ENCODE measurements at regions not wholly inside any gene's neighbourhood (a gene's known extent, or its start where the extent isn't known, plus 50 kb on each side); places are given as distances from the start of the nearest gene placed in this dataset.

GRCh38 chr16:20259541-20259940 lies 67.8 kb downstream of the GP2 start:
- Histone ChIP-seq H3K4me3 (ENCODE audit: insufficient read depth, low read depth, low read length) (no peak overlapping the region), H3K4me1 (ENCODE audit: control insufficient read depth, insufficient read depth, low read length) (no peaks in the 10 kb centered on the region), H3K18ac (ENCODE audit: low read depth, low read length) (no peak overlapping the region), H3K9me1 (ENCODE audit: insufficient read depth, low read length) (no peaks in the 10 kb centered on the region), H3K56ac (ENCODE audit: extremely low read depth, insufficient read depth, low read length) (no peak overlapping the region), H2BK120ac (ENCODE audit: low read depth, low read length) (no peak overlapping the region), H3K27ac (ENCODE audit: insufficient read depth, low read length) (no peak overlapping the region), H3K9ac (ENCODE audit: low read depth, low read length) (no peak overlapping the region), H2BK20ac (ENCODE audit: low read depth, low read length) (no peak overlapping the region), H2AFZ (replicated peaks; ENCODE audit: low read length, poor library complexity) (no peak overlapping the region), H4K20me1 (ENCODE audit: insufficient read depth, low read length) (no peaks in the 10 kb centered on the region), H4K5ac (ENCODE audit: low read depth, low read length) (no peak overlapping the region), H3K79me1 (ENCODE audit: low read depth in 1 of 2, low read length in 2 of 2) (no peaks in the 10 kb centered on the region), H4K91ac (ENCODE audit: insufficient read depth, low read depth, low read length) (no peak overlapping the region), H3K14ac (replicated peaks; ENCODE audit: low read depth, low read length) (no peak overlapping the region), H4K8ac (ENCODE audit: low read depth in 2 of 2, low read length in 2 of 2) (no peak overlapping the region), H3K9me3 (ENCODE audit: control insufficient read depth, insufficient read depth, low read length) (peaks cover 23% of the 10 kb centered on the region; the same call in 1 of the 2 replicates), H3K23ac (ENCODE audit: low read depth, low read length) (no peak overlapping the region), H2AK5ac (ENCODE audit: low read depth, low read length) (no peak overlapping the region), H2BK5ac (ENCODE audit: low read depth, low read length, poor library complexity, severe bottlenecking) (no peak overlapping the region), H3K27me3 (ENCODE audit: control insufficient read depth, insufficient read depth, low read length) (no peaks in the 10 kb centered on the region), H3K36me3 (ENCODE audit: control insufficient read depth, insufficient read depth, low read length) (no peaks in the 10 kb centered on the region), H3K4ac (ENCODE audit: low read depth, low read length) (no peak overlapping the region), H2AK9ac (replicated peaks; ENCODE audit: low read depth, low read length, poor library complexity) (no peak overlapping the region), H2BK15ac (ENCODE audit: low read depth, low read length) (no peak overlapping the region), H3K4me2 (ENCODE audit: low read depth, low read length) (no peak overlapping the region)
- dilution Hi-C loops (cut with HindIII; ENCODE audit: low sequenced_read_pairs, unreplicated experiment) (no loop called here), in situ Hi-C loops (cut with MboI; ENCODE audit: low sequenced_read_pairs) (no loop called here), intact Hi-C loops (cut with micrococcal nuclease) (no loop called here)
- ATAC-seq (ENCODE audit: low read depth): no peak
- TF ChIP-seq ELK1 (IDR thresholded peaks at IDR 0.05; ENCODE audit: borderline replicate concordance, low read depth, low read length) (no peak), SMC3 (IDR thresholded peaks at IDR 0.05; ENCODE audit: low read depth, low read length) (no peak), BHLHE40 (IDR thresholded peaks at IDR 0.05; ENCODE audit: low read depth, low read length) (no peak), MXI1 (IDR thresholded peaks at IDR 0.05; ENCODE audit: borderline replicate concordance, low read depth, low read length) (no peak), MAZ (IDR thresholded peaks at IDR 0.05; ENCODE audit: borderline replicate concordance, low read depth, low read length) (no peak), USF2 (IDR thresholded peaks at IDR 0.05; ENCODE audit: low read depth, low read length) (no peak), RCOR1 (IDR thresholded peaks at IDR 0.05; ENCODE audit: insufficient replicate concordance, low read length) (no peak), MAFK (IDR thresholded peaks at IDR 0.05; ENCODE audit: low read depth, low read length) (no peak), CHD1 (IDR thresholded peaks at IDR 0.05; ENCODE audit: low read depth, low read length) (no peak), POLR2A (IDR thresholded peaks at IDR 0.05; ENCODE audit: low read depth, low read length) (no peak), RFX5 (IDR thresholded peaks at IDR 0.05; ENCODE audit: low read depth, low read length) (no peak), NFE2L2 (IDR thresholded peaks at IDR 0.05; ENCODE audit: low read depth, low read length) (no peak), RAD21 (IDR thresholded peaks at IDR 0.05; ENCODE audit: low read length) (no peak)
- BruUV-seq (replicated peaks): no TSS peak
- DNase-seq: no peak
- CTCF ChIA-PET: no interaction called here
- POLR2A ChIA-PET (ENCODE audit: unreplicated experiment): no interaction called here

All from IMR-90 (cell line).